Stimulated activated naive CD8-positive, alpha-beta T cell treated with anti-CD3 and anti-CD28 coated beads, Interleukin-15, amount 100 ng/mL, for 72 hours (primary cell): ENCODE measurements at regions not wholly inside any gene's neighbourhood (a gene's known extent, or its start where the extent isn't known, plus 50 kb on each side); places are given as distances from the start of the nearest gene placed in this dataset.

Source experiments
- ATAC-seq: fragments of 150-1000 bp; cut with Tn5 transposase; 2 replicates; pipeline ENCODE4 v1.10.0; 2021; ENCODE audit warnings: mild to moderate bottlenecking, moderate library complexity
- DNase-seq, 2 donors: peaks; one replicate each; pipeline ENCODE4 v3.0.0; 2021 to 2022
- H3K27ac Mint-ChIP-seq, 2 donors: one replicate each; pipeline ENCODE4 v1.8.0; 2022; ENCODE audit warnings: mild to moderate bottlenecking in 2 of 2, mixed read lengths in 2 of 2, moderate library complexity in 2 of 2
- H3K27me3 Mint-ChIP-seq: one replicate; pipeline ENCODE4 v1.8.0; 2022; ENCODE audit warnings: mixed read lengths
- H3K4me1 Mint-ChIP-seq: one replicate; pipeline ENCODE4 v1.8.0; 2022; ENCODE audit warnings: mild to moderate bottlenecking, mixed read lengths
- H3K4me3 Mint-ChIP-seq, 2 donors: one replicate each; pipeline ENCODE4 v1.8.0; 2022; ENCODE audit warnings: mild to moderate bottlenecking in 2 of 2, mixed read lengths in 2 of 2, moderate library complexity in 1 of 2
- H3K9me3 Mint-ChIP-seq, 2 donors: one replicate each; pipeline ENCODE4 v1.8.0; 2022; ENCODE audit warnings: mixed read lengths in 2 of 2

- Mint-ChIP-seq H3K4me3 (no peak overlapping the region), H3K27me3 (no peaks in the 10 kb centered on the region), H3K4me1 (no peaks in the 10 kb centered on the region), H3K27ac (no peak overlapping the region), H3K9me3 (peaks cover 6 to 9% of the 10 kb centered on the region in 2 donors)
- ATAC-seq (no peak), DNase-seq (no peak)
Measured at GRCh38 chr3:117298273-117298672, 588.7 kb downstream of the TUSC7 start.

- H3K4me1 Mint-ChIP-seq, result no peaks in the 10 kb centered on the region
- no peak for ATAC-seq
- peaks cover 6 to 9% of the 10 kb centered on the region in 2 donors for H3K9me3 Mint-ChIP-seq
- H3K27me3 Mint-ChIP-seq, result no peaks in the 10 kb centered on the region
- H3K4me3 Mint-ChIP-seq, result no peak overlapping the region
- no peak for DNase-seq
- H3K27ac Mint-ChIP-seq, result no peak overlapping the region
Measured at GRCh38 chr3:117302428-117302827, 592.8 kb downstream of the TUSC7 start.

- no peak for ATAC-seq
- no peak for DNase-seq
- Mint-ChIP-seq H3K27me3 (no peaks in the 10 kb centered on the region), H3K4me1 (no peaks in the 10 kb centered on the region), H3K9me3 (peaks cover 9 to 14% of the 10 kb centered on the region in 2 donors), H3K4me3 (no peak overlapping the region), H3K27ac (no peak overlapping the region)
Measured at GRCh38 chr3:117303443-117303842, 593.9 kb downstream of the TUSC7 start.

GRCh38 chr3:117304681-117305080, 595.1 kb downstream of the TUSC7 start:
- Mint-ChIP-seq H3K27me3 (no peaks in the 10 kb centered on the region), H3K9me3 (peaks cover 2 to 8% of the 10 kb centered on the region in 2 donors), H3K4me3 (no peak overlapping the region), H3K27ac (no peak overlapping the region), H3K4me1 (no peaks in the 10 kb centered on the region)
- DNase-seq, result no peak
- ATAC-seq, result no peak

- H3K27ac Mint-ChIP-seq, result no peak overlapping the region
- DNase-seq (no peak), ATAC-seq (no peak)
- no peaks in the 10 kb centered on the region for H3K4me1 Mint-ChIP-seq
- H3K27me3 Mint-ChIP-seq, result no peaks in the 10 kb centered on the region
- peaks cover 0 to 8% of the 10 kb centered on the region in 2 donors for H3K9me3 Mint-ChIP-seq
- no peak overlapping the region for H3K4me3 Mint-ChIP-seq
Measured at GRCh38 chr3:117305681-117306080, 596.1 kb downstream of the TUSC7 start.

- H3K4me3 Mint-ChIP-seq, result no peak overlapping the region
- ATAC-seq, result no peak
- H3K27me3 Mint-ChIP-seq, result no peaks in the 10 kb centered on the region
- no peak for DNase-seq
- no peak overlapping the region for H3K27ac Mint-ChIP-seq
- H3K4me1 Mint-ChIP-seq, result no peaks in the 10 kb centered on the region
- peaks cover 0 to 14% of the 10 kb centered on the region in 2 donors for H3K9me3 Mint-ChIP-seq
Measured at GRCh38 chr3:117306299-117306698, 596.7 kb downstream of the TUSC7 start.

- H3K27ac Mint-ChIP-seq, result no peak overlapping the region
- H3K9me3 Mint-ChIP-seq, result peaks cover 0 to 15% of the 10 kb centered on the region in 2 donors
- no peaks in the 10 kb centered on the region for H3K4me1 Mint-ChIP-seq
- ATAC-seq (no peak), DNase-seq (no peak)
- H3K27me3 Mint-ChIP-seq, result no peaks in the 10 kb centered on the region
- no peak overlapping the region for H3K4me3 Mint-ChIP-seq
Measured at GRCh38 chr3:117308353-117308752, 598.8 kb downstream of the TUSC7 start.

GRCh38 chr3:117308756-117309155, 599.2 kb downstream of the TUSC7 start:
- no peak for DNase-seq
- H3K4me1 Mint-ChIP-seq, result no peaks in the 10 kb centered on the region
- H3K27ac Mint-ChIP-seq, result no peak overlapping the region
- H3K27me3 Mint-ChIP-seq, result no peaks in the 10 kb centered on the region
- no peak overlapping the region for H3K4me3 Mint-ChIP-seq
- H3K9me3 Mint-ChIP-seq, result peaks cover 0 to 15% of the 10 kb centered on the region in 2 donors
- no peak for ATAC-seq

GRCh38 chr3:117310536-117310935, 601.0 kb downstream of the TUSC7 start:
- H3K9me3 Mint-ChIP-seq, result peaks cover 0 to 15% of the 10 kb centered on the region in 2 donors
- ATAC-seq (no peak), DNase-seq (no peak)
- no peak overlapping the region for H3K4me3 Mint-ChIP-seq
- H3K27ac Mint-ChIP-seq, result no peak overlapping the region
- H3K4me1 Mint-ChIP-seq, result no peaks in the 10 kb centered on the region
- H3K27me3 Mint-ChIP-seq, result no peaks in the 10 kb centered on the region

GRCh38 chr3:117314441-117315150, 605.0 kb downstream of the TUSC7 start:
- H3K27ac Mint-ChIP-seq, result no peak overlapping the region
- no peaks in the 10 kb centered on the region for H3K4me1 Mint-ChIP-seq
- no peak for ATAC-seq
- no peaks in the 10 kb centered on the region for H3K27me3 Mint-ChIP-seq
- no peak overlapping the region for H3K4me3 Mint-ChIP-seq
- H3K9me3 Mint-ChIP-seq, result peaks cover 10 to 18% of the 10 kb centered on the region in 2 donors
- no peak for DNase-seq

- Mint-ChIP-seq H3K27ac (no peak overlapping the region), H3K4me1 (no peaks in the 10 kb centered on the region), H3K9me3 (peaks cover 11 to 23% of the 10 kb centered on the region in 2 donors), H3K4me3 (no peak overlapping the region), H3K27me3 (no peaks in the 10 kb centered on the region)
- no peak for ATAC-seq
- DNase-seq, result no peak
Measured at GRCh38 chr3:117322866-117323265, 613.3 kb downstream of the TUSC7 start.

GRCh38 chr3:117346901-117347300, 637.3 kb downstream of the TUSC7 start:
- Mint-ChIP-seq H3K27ac (no peak overlapping the region), H3K9me3 (peaks cover 13 to 14% of the 10 kb centered on the region in 2 donors), H3K4me3 (no peak overlapping the region), H3K27me3 (no peaks in the 10 kb centered on the region), H3K4me1 (no peaks in the 10 kb centered on the region)
- ATAC-seq (no peak), DNase-seq (no peak)

- Mint-ChIP-seq H3K4me1 (no peaks in the 10 kb centered on the region), H3K27me3 (no peaks in the 10 kb centered on the region), H3K9me3 (peaks cover 6 to 8% of the 10 kb centered on the region in 2 donors), H3K4me3 (no peak overlapping the region), H3K27ac (no peak overlapping the region)
- no peak for ATAC-seq
- DNase-seq, result no peak
Measured at GRCh38 chr3:117348884-117349283, 639.3 kb downstream of the TUSC7 start.

GRCh38 chr3:117349566-117349965, 640.0 kb downstream of the TUSC7 start:
- no peak for DNase-seq
- Mint-ChIP-seq H3K4me3 (no peak overlapping the region), H3K4me1 (no peaks in the 10 kb centered on the region), H3K27ac (no peak overlapping the region), H3K9me3 (peaks cover 6 to 8% of the 10 kb centered on the region in 2 donors), H3K27me3 (no peaks in the 10 kb centered on the region)
- no peak for ATAC-seq

GRCh38 chr3:117350371-117350770, 640.8 kb downstream of the TUSC7 start:
- ATAC-seq (no peak), DNase-seq (no peak)
- no peak overlapping the region for H3K27ac Mint-ChIP-seq
- no peaks in the 10 kb centered on the region for H3K4me1 Mint-ChIP-seq
- peaks cover 6 to 8% of the 10 kb centered on the region in 2 donors for H3K9me3 Mint-ChIP-seq
- H3K4me3 Mint-ChIP-seq, result no peak overlapping the region
- H3K27me3 Mint-ChIP-seq, result no peaks in the 10 kb centered on the region

GRCh38 chr3:117355566-117355965, 646.0 kb downstream of the TUSC7 start:
- H3K27me3 Mint-ChIP-seq, result no peaks in the 10 kb centered on the region
- no peak overlapping the region for H3K27ac Mint-ChIP-seq
- H3K9me3 Mint-ChIP-seq, result peaks cover under 1 to 12% of the 10 kb centered on the region in 2 donors
- ATAC-seq (no peak), DNase-seq (no peak)
- H3K4me1 Mint-ChIP-seq, result no peaks in the 10 kb centered on the region
- H3K4me3 Mint-ChIP-seq, result no peak overlapping the region
